ENCODE measurements at regions not wholly inside any gene's neighbourhood (a gene's known extent, or its start where the extent isn't known, plus 50 kb on each side); places are given as distances from the start of the nearest gene placed in this dataset.

GRCh38 chr1:228929476-228930027 lies 194.3 kb downstream of the RHOU start:
- H3K36me3 ChIP-seq: no peaks in the 10 kb centered on the region
- no peaks in the 10 kb centered on the region for H3K9me3 ChIP-seq
- no peak for DNase-seq
- H3K27me3 ChIP-seq: no peaks in the 10 kb centered on the region
- no peaks in the 10 kb centered on the region for H3K4me1 ChIP-seq
- no peak overlapping the region for H3K4me3 ChIP-seq (ENCODE audit: low read depth, low read length)
- TF ChIP-seq CTCF (IDR thresholded peaks at IDR 0.05; ENCODE audit: low read depth, low read length): no peak

GRCh38 chr1:228930479-228930957 lies 195.2 kb downstream of the RHOU start:
- no peak for TF ChIP-seq CTCF (IDR thresholded peaks at IDR 0.05; ENCODE audit: low read depth, low read length)
- no peaks in the 10 kb centered on the region for H3K9me3 ChIP-seq
- H3K27me3 ChIP-seq: no peaks in the 10 kb centered on the region
- no peaks in the 10 kb centered on the region for H3K4me1 ChIP-seq
- H3K4me3 ChIP-seq (ENCODE audit: low read depth, low read length): no peak overlapping the region
- no peaks in the 10 kb centered on the region for H3K36me3 ChIP-seq
- DNase-seq: no peak

- Histone ChIP-seq H3K4me1 (peaks cover 3% of the 10 kb centered on the region), H3K36me3 (no peaks in the 10 kb centered on the region), H3K9me3 (no peaks in the 10 kb centered on the region), H3K27me3 (no peaks in the 10 kb centered on the region), H3K4me3 (ENCODE audit: low read depth, low read length) (no peak overlapping the region)
- DNase-seq: no peak
- no peak for TF ChIP-seq CTCF (IDR thresholded peaks at IDR 0.05; ENCODE audit: low read depth, low read length)
Observed at GRCh38 chr1:228933753-228934152, 198.5 kb downstream of the RHOU start.

- H3K4me1 ChIP-seq: peaks cover 3% of the 10 kb centered on the region
- H3K36me3 ChIP-seq: no peaks in the 10 kb centered on the region
- H3K9me3 ChIP-seq: no peaks in the 10 kb centered on the region
- no peak for TF ChIP-seq CTCF (IDR thresholded peaks at IDR 0.05; ENCODE audit: low read depth, low read length)
- DNase-seq: no peak
- no peak overlapping the region for H3K4me3 ChIP-seq (ENCODE audit: low read depth, low read length)
- H3K27me3 ChIP-seq: no peaks in the 10 kb centered on the region
Observed at GRCh38 chr1:228935198-228935663, 200.0 kb downstream of the RHOU start.

GRCh38 chr1:228935855-228936727 lies 200.8 kb downstream of the RHOU start:
- no peak overlapping the region for H3K4me3 ChIP-seq (ENCODE audit: low read depth, low read length)
- no peaks in the 10 kb centered on the region for H3K36me3 ChIP-seq
- no peaks in the 10 kb centered on the region for H3K9me3 ChIP-seq
- H3K27me3 ChIP-seq: no peaks in the 10 kb centered on the region
- DNase-seq: no peak
- TF ChIP-seq CTCF (IDR thresholded peaks at IDR 0.05; ENCODE audit: low read depth, low read length): no peak
- H3K4me1 ChIP-seq: peaks cover 3% of the 10 kb centered on the region

GRCh38 chr1:228936881-228937280 lies 201.6 kb downstream of the RHOU start:
- H3K4me3 ChIP-seq (ENCODE audit: low read depth, low read length): no peak overlapping the region
- H3K9me3 ChIP-seq: no peaks in the 10 kb centered on the region
- DNase-seq: no peak
- no peak for TF ChIP-seq CTCF (IDR thresholded peaks at IDR 0.05; ENCODE audit: low read depth, low read length)
- H3K4me1 ChIP-seq: peaks cover 3% of the 10 kb centered on the region
- H3K36me3 ChIP-seq: no peaks in the 10 kb centered on the region
- no peaks in the 10 kb centered on the region for H3K27me3 ChIP-seq

Measured in BE2C (cell line).